IMR-90 (cell line): ENCODE measurements at regions not wholly inside any gene's neighbourhood (a gene's known extent, or its start where the extent isn't known, plus 50 kb on each side); places are given as distances from the start of the nearest gene placed in this dataset.
A peak's percentile ranks its signal among the peaks of the same experiment; 100 is the strongest.

Experiments
- ATAC-seq: fragments of 200-7000 bp; cut with Tn5 transposase; 2 replicates; pipeline ENCODE4 v1.9.1; 2020; ENCODE audit warnings: low read depth, mild to moderate bottlenecking, moderate library complexity
- BruUV-seq: library from RNA; stranded (reverse); fragments of 400-500 nt; replicated peaks from 2 replicates; lab custom pipeline; 2021; lab: Mats Ljungman, UMichigan
- CTCF ChIA-PET: fragments of 300-600 bp; formaldehyde crosslinking; extraction: SDS; loops from one replicate; lab custom pipeline; 2021; ENCODE audit warnings: antibody characterized with exemption; lab: Yijun Ruan, JAX
- POLR2A ChIA-PET: fragments of 300-600 bp; sonication (Branson Sonifier 250); formaldehyde crosslinking; loops from one replicate; lab custom pipeline; 2022; ENCODE audit warnings: antibody characterized with exemption; ENCODE audit not compliant: unreplicated experiment; lab: Charles Lee
- DNase-seq: peaks from one replicate; pipeline ENCODE4 v3.0.0; 2013
- H2AFZ ChIP-seq: replicated peaks from 2 replicates; pipeline ENCODE3; 2013; ENCODE audit warnings: low read length, mild to moderate bottlenecking; ENCODE audit not compliant: poor library complexity
- H2AK5ac ChIP-seq: 2 replicates; pipeline ENCODE4 v1.6.1; 2013; ENCODE audit warnings: low read depth, low read length, inconsistent platforms
- H2AK9ac ChIP-seq: replicated peaks from 2 replicates; pipeline ENCODE3; 2013; ENCODE audit warnings: mild to moderate bottlenecking, low read depth, low read length, moderate library complexity; ENCODE audit not compliant: poor library complexity
- H2BK120ac ChIP-seq: 2 replicates; pipeline ENCODE4 v1.6.1; 2013; ENCODE audit warnings: low read depth, low read length, inconsistent platforms
- H2BK15ac ChIP-seq: 3 replicates; pipeline ENCODE4 v1.6.1; 2013; ENCODE audit warnings: low read depth, low read length, inconsistent platforms
- H2BK20ac ChIP-seq: 2 replicates; pipeline ENCODE4 v1.6.1; 2013; ENCODE audit warnings: low read depth, mild to moderate bottlenecking, inconsistent platforms, low read length, moderate library complexity
- H2BK5ac ChIP-seq: 2 replicates; pipeline ENCODE4 v1.6.1; 2013; ENCODE audit warnings: mild to moderate bottlenecking, low read depth, low read length, inconsistent platforms; ENCODE audit not compliant: poor library complexity, severe bottlenecking
- H3K14ac ChIP-seq: replicated peaks from 2 replicates; pipeline ENCODE4 v1.6.1; 2013; ENCODE audit warnings: low read depth, low read length, inconsistent platforms
- H3K18ac ChIP-seq: 2 replicates; pipeline ENCODE4 v1.6.1; 2013; ENCODE audit warnings: low read depth, low read length, control low read depth
- H3K23ac ChIP-seq: 2 replicates; pipeline ENCODE4 v1.6.1; 2013; ENCODE audit warnings: low read depth, low read length, inconsistent platforms
- H3K27ac ChIP-seq: 2 replicates; pipeline ENCODE4 v1.5.1; 2013; ENCODE audit warnings: mild to moderate bottlenecking, control low read depth, low read length; ENCODE audit not compliant: insufficient read depth
- H3K27me3 ChIP-seq: 2 replicates; pipeline ENCODE4 v1.6.1; 2013; ENCODE audit warnings: low read length; ENCODE audit not compliant: control insufficient read depth, insufficient read depth
- H3K36me3 ChIP-seq: 2 replicates; pipeline ENCODE4 v1.6.1; 2013; ENCODE audit warnings: low read length, mixed read lengths; ENCODE audit not compliant: control insufficient read depth, insufficient read depth
- H3K4ac ChIP-seq: 2 replicates; pipeline ENCODE4 v1.6.1; 2013; ENCODE audit warnings: low read depth, low read length, inconsistent platforms
- H3K4me1 ChIP-seq: 2 replicates; pipeline ENCODE4 v1.6.1; 2013; ENCODE audit warnings: low read length, mixed read lengths; ENCODE audit not compliant: control insufficient read depth, insufficient read depth
- H3K4me2 ChIP-seq: 2 replicates; pipeline ENCODE4 v1.6.1; 2013; ENCODE audit warnings: low read depth, mild to moderate bottlenecking, control low read depth, low read length, moderate library complexity
- H3K4me3 ChIP-seq: 2 replicates; pipeline ENCODE4 v1.5.1; 2013; ENCODE audit warnings: low read depth, mild to moderate bottlenecking, control low read depth, low read length, moderate library complexity; ENCODE audit not compliant: insufficient read depth
- H3K56ac ChIP-seq: 2 replicates; pipeline ENCODE4 v1.6.1; 2013; ENCODE audit warnings: low read length, inconsistent platforms; ENCODE audit not compliant: insufficient read depth; ENCODE audit errors: extremely low read depth
- H3K79me1 ChIP-seq, 2 experiments: 2 replicates each; pipeline ENCODE4 v1.6.1; 2013; ENCODE audit warnings: low read length in 2 of 2, inconsistent platforms in 1 of 2, low read depth in 1 of 2
- H3K9ac ChIP-seq: 2 replicates; pipeline ENCODE4 v1.6.1; 2013; ENCODE audit warnings: low read depth, low read length, control low read depth
- H3K9me1 ChIP-seq: 2 replicates; pipeline ENCODE4 v1.6.1; 2013; ENCODE audit warnings: low read length, inconsistent platforms; ENCODE audit not compliant: insufficient read depth
- H3K9me3 ChIP-seq: 2 replicates; pipeline ENCODE4 v1.6.1; 2013; ENCODE audit warnings: low read length; ENCODE audit not compliant: control insufficient read depth, insufficient read depth
- H4K20me1 ChIP-seq: 2 replicates; pipeline ENCODE4 v1.6.1; 2013; ENCODE audit warnings: low read length, inconsistent platforms; ENCODE audit not compliant: insufficient read depth
- H4K5ac ChIP-seq: 2 replicates; pipeline ENCODE4 v1.6.1; 2013; ENCODE audit warnings: mild to moderate bottlenecking, low read depth, low read length, control low read depth
- H4K8ac ChIP-seq, 2 experiments: 2 replicates each; pipeline ENCODE4 v1.6.1; 2013; ENCODE audit warnings: low read depth in 2 of 2, low read length in 2 of 2, control low read depth in 1 of 2, inconsistent platforms in 1 of 2
- H4K91ac ChIP-seq: 2 replicates; pipeline ENCODE4 v1.6.1; 2013; ENCODE audit warnings: low read depth, low read length, inconsistent platforms; ENCODE audit not compliant: insufficient read depth
- CHD1 ChIP-seq: IDR thresholded peaks from 2 replicates; pipeline ENCODE4 v1.6.1; 2012; ENCODE audit warnings: low read depth, low read length, improper control_type of control experiment
- CTCF ChIP-seq: conservative IDR thresholded peaks from 2 replicates; pipeline ENCODE4 v1.5.1; 2012; ENCODE audit warnings: mild to moderate bottlenecking, low read depth, low read length, improper control_type of control experiment
- MAFK ChIP-seq: IDR thresholded peaks from 2 replicates; pipeline ENCODE4 v1.6.1; 2012; ENCODE audit warnings: low read depth, low read length, improper control_type of control experiment
- MAZ ChIP-seq: IDR thresholded peaks from 2 replicates; pipeline ENCODE4 v1.6.1; 2012; ENCODE audit warnings: low read depth, mild to moderate bottlenecking, low read length, improper control_type of control experiment, moderate library complexity, borderline replicate concordance
- MXI1 ChIP-seq: IDR thresholded peaks from 2 replicates; pipeline ENCODE4 v1.6.1; 2012; ENCODE audit warnings: low read depth, mild to moderate bottlenecking, low read length, moderate library complexity, borderline replicate concordance
- NFE2L2 ChIP-seq: fragments of 150-350 bp; IDR thresholded peaks from 2 replicates; pipeline ENCODE4 v1.6.1; 2016; ENCODE audit warnings: low read depth, mild to moderate bottlenecking, low read length
- POLR2A ChIP-seq: IDR thresholded peaks from 2 replicates; pipeline ENCODE4 v1.6.1; 2012; ENCODE audit warnings: mild to moderate bottlenecking, low read depth, low read length
- RAD21 ChIP-seq: IDR thresholded peaks from 2 replicates; pipeline ENCODE4 v1.6.1; 2012; ENCODE audit warnings: low read length, improper control_type of control experiment
- RCOR1 ChIP-seq: IDR thresholded peaks from 2 replicates; pipeline ENCODE4 v1.6.1; 2012; ENCODE audit warnings: mild to moderate bottlenecking, low read length, improper control_type of control experiment; ENCODE audit not compliant: insufficient replicate concordance
- RFX5 ChIP-seq: IDR thresholded peaks from 2 replicates; pipeline ENCODE4 v1.8.0; 2012; ENCODE audit warnings: low read depth, mild to moderate bottlenecking, low read length, moderate library complexity
- SMC3 ChIP-seq: fragments of 150-350 bp; IDR thresholded peaks from 2 replicates; pipeline ENCODE4 v1.6.1; 2016; ENCODE audit warnings: low read depth, mild to moderate bottlenecking, antibody characterized with exemption, low read length, moderate library complexity
- WGBS, 2 experiments: methylation state at CpG; one replicate each; pipeline versions ENCODE4 v1.1.5 to v1.1.7; 2013; ENCODE audit warnings: missing lambda C conversion rate in 2 of 2; ENCODE audit not compliant: insufficient read length in 1 of 2; ENCODE audit errors: extremely low coverage in 2 of 2; 5-methylcytosine and 5-hydroxymethylcytosine counted together
- dilution Hi-C: fragments of 300-500 bp; cut with HindIII; formaldehyde crosslinking; loops from one replicate; pipeline ENCODE4 v1.14.3; 2018; ENCODE audit warnings: low sequenced_read_pairs; ENCODE audit not compliant: unreplicated experiment
- in situ Hi-C: fragments of 300-500 bp; cut with MboI; formaldehyde crosslinking; loops from 3 replicates; pipeline ENCODE4 v1.14.3; 2019; ENCODE audit warnings: low sequenced_read_pairs, inconsistent platforms, mixed read lengths
- intact Hi-C: fragments of 100-400 bp; cut with micrococcal nuclease; formaldehyde crosslinking; loops from 2 replicates; pipeline ENCODE4 v1.10.0; 2022
- TF ChIP-seq, protein P1 (sequence below): fragments of 150-350 bp; IDR thresholded peaks from 2 replicates; pipeline ENCODE4 v1.6.1; 2017; ENCODE audit warnings: mild to moderate bottlenecking, antibody characterized with exemption, low read length, low read depth
- TF ChIP-seq, protein P2 (sequence below): fragments of 150-350 bp; IDR thresholded peaks from 2 replicates; pipeline ENCODE4 v1.6.1; 2016; ENCODE audit warnings: low read depth, mild to moderate bottlenecking, low read length, moderate library complexity, borderline replicate concordance

DNA sequence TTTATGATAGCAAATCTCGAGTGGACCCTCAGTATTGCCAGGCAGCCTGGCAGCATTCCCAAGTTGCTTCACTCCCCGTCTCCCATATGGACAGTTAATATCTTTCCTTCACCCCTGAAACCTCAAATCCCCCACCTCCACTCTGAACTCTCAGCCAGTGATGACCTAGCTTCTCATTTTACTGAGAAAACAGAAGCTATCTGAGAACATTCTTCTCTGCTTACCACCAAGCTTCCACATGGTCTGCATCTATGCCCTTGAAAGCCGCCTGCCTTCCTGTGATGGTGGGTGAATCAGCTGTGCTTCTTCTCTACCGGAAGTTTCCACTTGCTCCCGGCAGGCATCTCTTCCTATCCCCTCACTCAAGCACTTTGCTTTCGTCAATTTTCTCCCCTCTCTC lies 529.2 kb downstream of the EPHA4 start:
- CTCF ChIA-PET: no interaction called here
- H3K4me1 ChIP-seq: no peaks in the 10 kb centered on the region
- H2BK20ac ChIP-seq: no peak overlapping the region
- no peak overlapping the region for H2BK5ac ChIP-seq
- H4K8ac ChIP-seq: no peak overlapping the region
- no peak overlapping the region for H3K23ac ChIP-seq
- H3K18ac ChIP-seq: no peak overlapping the region
- no peak overlapping the region for H3K4me2 ChIP-seq
- BruUV-seq: no TSS peak
- no peaks in the 10 kb centered on the region; the same call in 1 of the 2 replicates for H3K9me1 ChIP-seq
- no peak overlapping the region for H2AK9ac ChIP-seq
- POLR2A ChIA-PET: no interaction called here
- no peak overlapping the region for H3K4ac ChIP-seq
- no peak overlapping the region for H3K9ac ChIP-seq
- WGBS, 2 experiments: no CpG with 5 or more reads among the region's 6 CpGs
- dilution Hi-C loops: no loop called here
- H2BK120ac ChIP-seq: no peak overlapping the region
- H3K36me3 ChIP-seq: no peaks in the 10 kb centered on the region
- H2BK15ac ChIP-seq: no peak overlapping the region
- H3K9me3 ChIP-seq: no peaks in the 10 kb centered on the region
- no peak overlapping the region for H4K91ac ChIP-seq
- H4K20me1 ChIP-seq: no peaks in the 10 kb centered on the region
- H3K4me3 ChIP-seq: no peak overlapping the region
- no peak overlapping the region for H3K56ac ChIP-seq
- in situ Hi-C loops: no loop called here
- TF ChIP-seq, protein P1, sequence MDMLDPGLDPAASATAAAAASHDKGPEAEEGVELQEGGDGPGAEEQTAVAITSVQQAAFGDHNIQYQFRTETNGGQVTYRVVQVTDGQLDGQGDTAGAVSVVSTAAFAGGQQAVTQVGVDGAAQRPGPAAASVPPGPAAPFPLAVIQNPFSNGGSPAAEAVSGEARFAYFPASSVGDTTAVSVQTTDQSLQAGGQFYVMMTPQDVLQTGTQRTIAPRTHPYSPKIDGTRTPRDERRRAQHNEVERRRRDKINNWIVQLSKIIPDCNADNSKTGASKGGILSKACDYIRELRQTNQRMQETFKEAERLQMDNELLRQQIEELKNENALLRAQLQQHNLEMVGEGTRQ: no peak
- no peak for TF ChIP-seq MAFK
- TF ChIP-seq POLR2A: no peak
- no peak for TF ChIP-seq MXI1
- TF ChIP-seq RFX5: no peak
- no peak for TF ChIP-seq CTCF
- TF ChIP-seq MAZ: no peak
- no peak for TF ChIP-seq NFE2L2
- no peak for TF ChIP-seq RAD21
- TF ChIP-seq SMC3: no peak
- no peak for TF ChIP-seq CHD1
- TF ChIP-seq, protein P2, sequence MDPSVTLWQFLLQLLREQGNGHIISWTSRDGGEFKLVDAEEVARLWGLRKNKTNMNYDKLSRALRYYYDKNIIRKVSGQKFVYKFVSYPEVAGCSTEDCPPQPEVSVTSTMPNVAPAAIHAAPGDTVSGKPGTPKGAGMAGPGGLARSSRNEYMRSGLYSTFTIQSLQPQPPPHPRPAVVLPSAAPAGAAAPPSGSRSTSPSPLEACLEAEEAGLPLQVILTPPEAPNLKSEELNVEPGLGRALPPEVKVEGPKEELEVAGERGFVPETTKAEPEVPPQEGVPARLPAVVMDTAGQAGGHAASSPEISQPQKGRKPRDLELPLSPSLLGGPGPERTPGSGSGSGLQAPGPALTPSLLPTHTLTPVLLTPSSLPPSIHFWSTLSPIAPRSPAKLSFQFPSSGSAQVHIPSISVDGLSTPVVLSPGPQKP: no peak
- no peak for TF ChIP-seq RCOR1
- no peak overlapping the region for H2AFZ ChIP-seq
- H3K14ac ChIP-seq: no peak overlapping the region
- DNase-seq: peak; percentile 60
- no peak overlapping the region for H3K27ac ChIP-seq
- no peak overlapping the region for H2AK5ac ChIP-seq
- no peak overlapping the region for H4K5ac ChIP-seq
- H3K27me3 ChIP-seq: peaks cover 2% of the 10 kb centered on the region
- H3K79me1 ChIP-seq: no peaks in the 10 kb centered on the region
- intact Hi-C loops: loop anchor here (5.0 kb wide), 1 partner anchor 529 kb away; the partner anchor contains the start of gene EPHA4
- peak; percentile 61 for ATAC-seq
